ENCODE measurements at regions not wholly inside any gene's neighbourhood (a gene's known extent, or its start where the extent isn't known, plus 50 kb on each side); places are given as distances from the start of the nearest gene placed in this dataset.

DNA sequence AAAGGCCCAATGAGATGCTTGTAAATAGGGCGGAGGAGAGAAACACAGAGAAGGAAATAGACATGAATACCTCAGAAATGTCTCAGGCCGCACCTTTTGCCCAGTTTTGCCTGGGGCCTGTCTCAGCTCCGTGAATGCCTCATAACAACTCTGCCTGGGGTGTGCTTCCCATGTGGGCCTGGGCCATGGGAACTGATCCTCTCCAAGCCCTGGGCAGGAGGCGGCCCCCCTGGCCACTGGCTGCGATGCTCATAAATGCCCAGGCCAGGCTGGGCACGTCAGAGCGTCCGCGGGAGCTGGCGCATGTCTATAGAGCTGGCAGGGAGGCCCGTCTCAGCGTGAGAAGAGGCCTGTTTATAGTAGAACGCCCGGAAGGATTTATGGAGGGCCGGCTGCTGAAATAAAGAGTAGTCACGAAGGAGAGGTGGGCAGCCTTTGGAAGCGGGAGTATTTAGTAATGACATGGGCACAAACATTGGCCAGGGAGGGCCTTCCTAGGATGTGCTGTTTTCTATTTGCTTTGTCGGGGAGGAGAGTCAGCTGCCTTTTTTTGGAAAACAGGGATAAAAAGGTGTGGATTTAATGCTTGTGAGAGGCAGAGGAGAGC, 85.9 kb upstream of the IGF1R start:
- TF ChIP-seq, protein P1, sequence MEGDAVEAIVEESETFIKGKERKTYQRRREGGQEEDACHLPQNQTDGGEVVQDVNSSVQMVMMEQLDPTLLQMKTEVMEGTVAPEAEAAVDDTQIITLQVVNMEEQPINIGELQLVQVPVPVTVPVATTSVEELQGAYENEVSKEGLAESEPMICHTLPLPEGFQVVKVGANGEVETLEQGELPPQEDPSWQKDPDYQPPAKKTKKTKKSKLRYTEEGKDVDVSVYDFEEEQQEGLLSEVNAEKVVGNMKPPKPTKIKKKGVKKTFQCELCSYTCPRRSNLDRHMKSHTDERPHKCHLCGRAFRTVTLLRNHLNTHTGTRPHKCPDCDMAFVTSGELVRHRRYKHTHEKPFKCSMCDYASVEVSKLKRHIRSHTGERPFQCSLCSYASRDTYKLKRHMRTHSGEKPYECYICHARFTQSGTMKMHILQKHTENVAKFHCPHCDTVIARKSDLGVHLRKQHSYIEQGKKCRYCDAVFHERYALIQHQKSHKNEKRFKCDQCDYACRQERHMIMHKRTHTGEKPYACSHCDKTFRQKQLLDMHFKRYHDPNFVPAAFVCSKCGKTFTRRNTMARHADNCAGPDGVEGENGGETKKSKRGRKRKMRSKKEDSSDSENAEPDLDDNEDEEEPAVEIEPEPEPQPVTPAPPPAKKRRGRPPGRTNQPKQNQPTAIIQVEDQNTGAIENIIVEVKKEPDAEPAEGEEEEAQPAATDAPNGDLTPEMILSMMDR (IDR thresholded peaks at IDR 0.05; ENCODE audit: unreplicated experiment in 3 of 3): no peak
- Mint-ChIP-seq H3K27me3 (ENCODE audit: low read depth) (peaks cover 14% of the 10 kb centered on the region), H3K4me3 (no peak overlapping the region), H3K9me3 (no peaks in the 10 kb centered on the region), H3K27ac (no peak overlapping the region), H3K4me1 (no peaks in the 10 kb centered on the region), H3K36me3 (ENCODE audit: low read depth) (no peaks in the 10 kb centered on the region)

DNA sequence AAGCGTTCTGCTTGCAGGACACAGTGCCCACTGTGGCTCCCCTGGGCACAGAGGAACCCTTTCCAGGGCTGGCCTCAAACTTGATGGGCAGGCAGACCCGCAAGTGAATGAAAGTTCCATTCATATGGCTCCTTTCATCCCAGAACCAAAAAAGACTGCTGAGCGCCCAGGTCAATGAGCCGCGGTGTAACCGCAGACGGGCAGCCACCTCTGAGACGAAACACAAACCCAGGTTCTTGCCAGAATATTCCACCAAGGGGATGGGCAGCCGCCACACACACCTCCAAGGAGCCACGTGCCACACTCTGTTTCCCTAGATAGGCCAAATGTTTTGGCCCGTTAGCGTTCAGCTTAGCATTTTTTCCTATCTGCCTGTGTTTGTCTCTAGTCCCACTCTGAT, 82.8 kb upstream of the IGF1R start:
- no peak overlapping the region for H3K27ac Mint-ChIP-seq
- no peaks in the 10 kb centered on the region for H3K36me3 Mint-ChIP-seq (ENCODE audit: low read depth)
- TF ChIP-seq, protein P1 (IDR thresholded peaks at IDR 0.05; ENCODE audit: unreplicated experiment in 3 of 3): no peak
- H3K4me1 Mint-ChIP-seq: no peaks in the 10 kb centered on the region
- H3K9me3 Mint-ChIP-seq: no peaks in the 10 kb centered on the region
- peaks cover 7% of the 10 kb centered on the region for H3K27me3 Mint-ChIP-seq (ENCODE audit: low read depth)
- H3K4me3 Mint-ChIP-seq: no peak overlapping the region

DNA sequence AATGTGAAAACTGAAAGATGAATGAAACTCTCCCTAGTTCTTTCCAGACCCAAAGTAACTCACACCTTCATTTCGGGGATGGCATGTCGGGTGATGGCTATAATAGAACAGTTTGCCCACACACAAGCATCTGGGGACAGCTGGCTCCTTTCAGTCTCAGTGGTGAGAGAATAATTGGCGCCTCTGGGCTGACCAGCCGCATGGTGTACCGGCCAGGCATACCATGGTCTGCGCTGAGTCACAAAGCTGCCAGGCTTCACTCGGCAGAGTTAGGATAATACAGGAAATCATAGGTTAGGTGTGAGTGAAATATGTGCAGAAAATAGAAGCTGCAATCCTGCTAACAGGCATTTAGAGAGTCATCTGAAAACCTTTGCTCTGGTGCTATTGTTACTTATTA, 80.4 kb upstream of the IGF1R start:
- H3K9me3 Mint-ChIP-seq: no peaks in the 10 kb centered on the region
- no peak overlapping the region for H3K4me3 Mint-ChIP-seq
- TF ChIP-seq, protein P1 (IDR thresholded peaks at IDR 0.05; ENCODE audit: unreplicated experiment in 3 of 3): no peak
- H3K36me3 Mint-ChIP-seq (ENCODE audit: low read depth): no peaks in the 10 kb centered on the region
- no peaks in the 10 kb centered on the region for H3K4me1 Mint-ChIP-seq
- H3K27me3 Mint-ChIP-seq (ENCODE audit: low read depth): peaks cover 9% of the 10 kb centered on the region
- H3K27ac Mint-ChIP-seq: no peak overlapping the region

DNA sequence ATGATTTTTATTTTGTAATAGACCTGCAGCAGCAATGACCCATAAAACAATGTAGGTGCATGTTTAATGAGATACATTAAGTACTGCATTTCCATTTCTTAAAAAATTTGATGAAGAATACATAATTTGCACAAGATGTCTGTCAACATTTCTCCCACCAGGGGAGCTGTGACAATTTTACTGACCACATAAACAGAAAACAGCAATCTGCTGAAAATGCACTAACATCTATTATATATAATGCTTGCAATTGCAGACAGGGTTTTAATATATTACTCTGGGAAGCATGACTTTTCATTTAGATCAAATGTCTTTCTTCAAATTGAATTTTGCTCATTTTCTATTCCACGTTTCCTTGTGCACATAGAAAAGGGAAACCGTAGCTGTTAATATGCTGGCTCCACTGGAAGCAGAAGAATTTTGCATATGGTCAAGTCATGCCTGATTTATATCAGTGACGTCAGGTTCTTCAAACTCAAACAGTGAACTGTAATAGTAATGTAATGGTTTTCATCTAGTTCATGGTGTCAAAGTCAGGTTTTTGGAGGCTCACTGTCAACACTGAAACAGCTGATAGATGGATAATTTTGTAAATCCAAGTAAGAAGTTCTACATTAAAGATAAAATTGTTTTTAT, 79.8 kb upstream of the IGF1R start:
- H3K4me3 Mint-ChIP-seq: no peak overlapping the region
- H3K4me1 Mint-ChIP-seq: no peaks in the 10 kb centered on the region
- no peaks in the 10 kb centered on the region for H3K9me3 Mint-ChIP-seq
- H3K36me3 Mint-ChIP-seq (ENCODE audit: low read depth): no peaks in the 10 kb centered on the region
- TF ChIP-seq, protein P1 (IDR thresholded peaks at IDR 0.05; ENCODE audit: unreplicated experiment in 3 of 3): peak in 1 of 3 experiments; percentile 11
- H3K27ac Mint-ChIP-seq: no peak overlapping the region
- peaks cover 12% of the 10 kb centered on the region for H3K27me3 Mint-ChIP-seq (ENCODE audit: low read depth)

DNA sequence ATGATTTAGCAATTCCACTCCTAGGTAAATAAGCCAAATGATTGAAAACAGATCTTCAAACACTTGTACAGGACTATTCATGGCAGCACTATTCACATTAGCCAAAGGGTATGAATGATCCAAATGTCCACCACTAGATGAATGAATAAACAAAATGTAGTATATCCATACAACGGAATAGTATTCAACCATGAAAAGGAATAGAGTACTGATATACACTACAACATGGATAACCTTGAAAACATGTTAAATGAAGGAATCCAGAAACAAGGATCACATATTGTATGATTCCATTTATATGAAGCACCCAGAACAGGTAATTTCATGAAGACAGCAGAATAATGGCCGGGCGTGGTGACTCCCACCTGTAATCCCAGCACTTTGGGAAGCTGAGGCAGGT, 78.2 kb upstream of the IGF1R start:
- Mint-ChIP-seq H3K27me3 (ENCODE audit: low read depth) (peaks cover 12% of the 10 kb centered on the region), H3K4me3 (no peak overlapping the region), H3K36me3 (ENCODE audit: low read depth) (no peaks in the 10 kb centered on the region), H3K27ac (no peak overlapping the region), H3K9me3 (no peaks in the 10 kb centered on the region), H3K4me1 (no peaks in the 10 kb centered on the region)
- TF ChIP-seq, protein P1 (IDR thresholded peaks at IDR 0.05; ENCODE audit: unreplicated experiment in 3 of 3): no peak

DNA sequence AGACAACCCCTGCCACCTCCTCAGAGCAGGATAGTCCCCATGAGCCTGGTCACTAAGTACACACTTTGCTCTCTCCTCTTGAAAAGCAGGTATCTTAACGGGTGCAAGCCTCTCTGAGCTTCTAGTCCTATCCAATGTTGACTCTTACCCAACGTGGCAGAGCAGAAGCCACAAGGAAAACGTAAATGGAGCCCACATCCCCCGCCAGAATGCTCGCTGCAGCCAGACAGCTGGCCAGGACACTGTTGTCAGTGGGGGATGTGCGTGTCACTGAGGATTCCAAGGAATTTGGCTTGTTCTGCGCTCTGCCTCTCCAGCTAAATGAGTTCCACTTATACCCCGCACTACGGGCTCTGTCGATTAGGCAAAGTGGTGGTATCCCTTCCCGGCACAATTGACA, 67.8 kb upstream of the IGF1R start:
- Mint-ChIP-seq H3K27me3 (ENCODE audit: low read depth) (peaks cover 28% of the 10 kb centered on the region), H3K36me3 (ENCODE audit: low read depth) (no peaks in the 10 kb centered on the region), H3K4me1 (peaks cover 16% of the 10 kb centered on the region), H3K9me3 (no peaks in the 10 kb centered on the region), H3K4me3 (no peak overlapping the region), H3K27ac (no peak overlapping the region)
- TF ChIP-seq, protein P1 (IDR thresholded peaks at IDR 0.05; ENCODE audit: unreplicated experiment in 3 of 3): no peak

Measured in nephron (organoid).